GM19438 (cell line): ENCODE measurements at regions not wholly inside any gene's neighbourhood (a gene's known extent, or its start where the extent isn't known, plus 50 kb on each side); places are given as distances from the start of the nearest gene placed in this dataset.
"Not testable (repeated sequence)": the region's sequence is repeated elsewhere in the genome, so short reads cannot be mapped to it uniquely, and the experiment has no call there.

Source experiments
- ATAC-seq: cut with Tn5 transposase; IDR thresholded peaks from one replicate; pipeline ENCODE4 v1.9.1; 2021; ENCODE audit warnings: low read depth; ENCODE audit not compliant: unreplicated experiment

GRCh38 chr16:55015181-55015913, 84.7 kb downstream of the IRX5 start:
- ATAC-seq: no peak

- ATAC-seq: no peak
Observed at GRCh38 chr16:55016515-55016914, 85.8 kb downstream of the IRX5 start.

GRCh38 chr16:55017321-55017720, 86.7 kb downstream of the IRX5 start:
- ATAC-seq: no peak

- ATAC-seq: no peak
Observed at GRCh38 chr16:55018881-55019280, 88.2 kb downstream of the IRX5 start.

- ATAC-seq: no peak
Observed at GRCh38 chr16:55019419-55020131, 88.9 kb downstream of the IRX5 start.

GRCh38 chr16:55021595-55022475, 91.2 kb downstream of the IRX5 start:
- ATAC-seq: no peak

GRCh38 chr16:55027260-55027659, 96.6 kb downstream of the IRX5 start:
- ATAC-seq: not testable (repeated sequence)

GRCh38 chr16:55029509-55029908, 98.8 kb downstream of the IRX5 start:
- ATAC-seq: no peak

- ATAC-seq: no peak
Observed at GRCh38 chr16:55030944-55031343, 100.3 kb downstream of the IRX5 start.

- no peak for ATAC-seq
Observed at GRCh38 chr16:55031481-55031880, 100.8 kb downstream of the IRX5 start.

GRCh38 chr16:55033225-55034156, 102.8 kb downstream of the IRX5 start:
- ATAC-seq: no peak

GRCh38 chr16:55035029-55035428, 104.4 kb downstream of the IRX5 start:
- ATAC-seq: no peak

- no peak for ATAC-seq
Observed at GRCh38 chr16:55035956-55036355, 105.3 kb downstream of the IRX5 start.

- ATAC-seq: no peak
Observed at GRCh38 chr16:55036371-55036821, 105.7 kb downstream of the IRX5 start.

- ATAC-seq: no peak
Observed at GRCh38 chr16:55037046-55037445, 106.4 kb downstream of the IRX5 start.

GRCh38 chr16:55037966-55038365, 107.3 kb downstream of the IRX5 start:
- ATAC-seq: no peak

- ATAC-seq: no peak
Observed at GRCh38 chr16:55039042-55039441, 108.4 kb downstream of the IRX5 start.

- ATAC-seq: no peak
Observed at GRCh38 chr16:55039511-55039910, 108.8 kb downstream of the IRX5 start.

GRCh38 chr16:55039931-55040330, 109.3 kb downstream of the IRX5 start:
- no peak for ATAC-seq
